Testis (tissue), 2 donors: ENCODE measurements at regions not wholly inside any gene's neighbourhood (a gene's known extent, or its start where the extent isn't known, plus 50 kb on each side); places are given as distances from the start of the nearest gene placed in this dataset.

Experiments
- DNase-seq: peaks from one replicate; pipeline ENCODE4 v3.0.0-alpha.2; 2019
- H3K27ac ChIP-seq, 2 donors: fragments of 200-600 bp; sonication (generic); one replicate each; pipeline ENCODE4 v1.5.1; 2019
- H3K27me3 ChIP-seq: fragments of 200-600 bp; sonication (generic); one replicate; pipeline ENCODE4 v1.5.1; 2019
- H3K36me3 ChIP-seq: fragments of 200-600 bp; sonication (generic); one replicate; pipeline ENCODE4 v1.5.1; 2017; ENCODE audit warnings: low read depth; ENCODE audit errors: missing control alignments
- H3K4me1 ChIP-seq: fragments of 200-600 bp; sonication (generic); one replicate; pipeline ENCODE4 v1.5.1; 2019
- H3K4me3 ChIP-seq, 2 donors: fragments of 200-600 bp; sonication (generic); one replicate each; pipeline ENCODE4 v1.5.1; 2017 to 2019
- H3K9me3 ChIP-seq: fragments of 200-600 bp; sonication (generic); one replicate; pipeline ENCODE4 v1.5.1; 2017
- POLR2A ChIP-seq: fragments of 450-650 bp; IDR thresholded peaks from one replicate; pipeline ENCODE4 v1.6.1; 2017; ENCODE audit warnings: antibody characterized with exemption, mild to moderate bottlenecking, moderate library complexity
- WGBS, 2 donors: methylation state at CpG; one replicate each; pipeline ENCODE4 v1.1.5; 2018; 5-methylcytosine and 5-hydroxymethylcytosine counted together
- intact Hi-C: fragments of 100-400 bp; cut with DNase I; formaldehyde crosslinking; loops from one replicate; pipeline ENCODE4 v1.15.1; 2023; ENCODE audit warnings: low total_unique reads
- TF ChIP-seq, protein P1 (sequence below), 3 experiments: fragments of 450-650 bp in 2 of 3; fragments of 200-600 bp in 1 of 3; sonication (generic) in 1 of 3; IDR thresholded peaks; one replicate each; pipeline ENCODE4 v1.5.1; 2016 to 2019; ENCODE audit warnings: antibody characterized with exemption in 3 of 3, mild to moderate bottlenecking in 2 of 3, moderate library complexity in 1 of 3

DNA sequence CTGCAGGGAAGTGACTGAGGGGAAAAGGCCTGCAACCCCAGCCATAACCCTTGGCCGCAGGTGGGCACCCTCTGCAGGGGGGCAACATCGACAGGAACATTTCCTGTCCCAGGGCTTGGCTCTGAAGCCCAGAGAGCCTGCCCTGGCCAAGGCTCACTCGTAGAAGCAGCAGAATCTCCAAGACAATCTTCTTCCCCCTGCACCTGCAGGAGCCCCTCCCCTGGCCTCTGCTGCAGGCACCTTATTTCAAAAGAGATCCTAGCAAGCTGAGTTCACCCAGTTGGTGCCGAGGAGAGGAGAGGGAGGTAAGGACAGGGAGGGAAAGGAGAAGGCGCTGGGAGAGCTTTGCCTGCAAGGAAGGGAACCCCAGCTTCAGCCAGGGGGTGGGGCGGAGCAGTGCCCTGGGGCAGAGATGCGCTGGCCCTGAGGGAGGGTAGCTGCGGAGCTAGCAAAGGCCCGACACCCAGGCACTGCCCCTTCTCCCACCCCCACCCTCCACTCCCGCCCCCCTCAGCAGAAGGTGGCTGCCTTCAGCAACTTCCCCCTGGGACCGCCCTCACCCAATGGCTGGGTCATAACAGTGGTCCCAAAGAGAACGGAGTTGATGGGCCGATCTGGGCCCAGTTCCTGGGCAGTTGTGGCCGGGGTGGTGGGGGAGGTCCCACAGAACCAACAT, 104.3 kb upstream of the TNRC6C start:
- H3K27ac ChIP-seq = no peak overlapping the region

DNA sequence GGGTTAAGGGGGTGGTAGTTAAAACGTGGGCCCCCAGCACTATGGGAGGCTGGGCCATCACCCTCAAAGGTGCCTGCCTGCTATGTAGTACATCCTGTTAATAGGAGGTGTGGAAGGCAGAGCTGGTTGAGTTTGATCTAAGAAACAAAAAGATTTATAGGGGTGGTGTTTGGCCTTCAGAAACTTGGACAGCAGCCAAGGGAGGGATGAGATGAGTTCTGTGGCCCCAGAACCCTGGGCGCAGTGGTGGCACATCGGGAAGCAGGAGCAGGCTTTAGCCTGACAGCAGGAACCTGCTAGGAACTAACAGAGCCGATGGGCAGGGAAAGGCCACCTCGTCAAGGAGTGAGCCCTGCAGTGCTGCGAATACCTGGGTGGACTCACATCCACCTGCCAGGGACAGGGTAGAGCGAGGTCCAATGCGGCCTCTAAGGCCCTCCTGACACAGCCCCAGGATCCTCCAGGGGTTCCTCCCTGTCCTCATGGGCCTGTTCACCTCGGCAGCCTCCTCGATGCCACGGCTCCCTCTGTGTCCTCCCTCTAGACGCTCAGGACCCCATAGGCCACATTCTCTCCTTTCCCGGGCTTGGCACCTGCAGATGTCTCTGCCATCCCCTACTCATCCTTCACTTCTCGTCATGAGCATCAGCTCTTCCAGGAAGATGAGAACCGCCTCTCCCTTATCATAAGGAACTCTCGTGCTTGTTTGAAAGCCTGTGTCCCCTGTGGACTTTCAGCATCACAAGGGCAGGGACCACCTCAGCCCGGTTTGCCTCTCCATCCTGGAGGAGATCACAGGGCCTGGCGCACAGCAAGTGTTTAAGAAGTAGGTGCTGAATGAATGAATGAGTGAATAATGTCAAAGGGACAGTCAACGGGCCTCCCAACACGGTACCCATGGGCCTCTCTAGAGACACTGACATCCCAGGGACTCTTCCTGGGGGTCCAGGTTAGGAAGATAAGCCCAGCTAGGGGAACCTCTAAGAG, 103.5 kb upstream of the TNRC6C start:
- TF ChIP-seq POLR2A = no peak
- Histone ChIP-seq H3K4me3 (no peak overlapping the region), H3K27ac (no peak overlapping the region), H3K4me1 (no peaks in the 10 kb centered on the region), H3K36me3 (no peaks in the 10 kb centered on the region), H3K9me3 (no peaks in the 10 kb centered on the region), H3K27me3 (no peaks in the 10 kb centered on the region)
- 89 to 94% methylated on average over 19 to 20 of the region's 20 CpGs for WGBS, 2 donors
- intact Hi-C loops = no loop called here
- no peak for DNase-seq

More for the DNA sequence above, 104.3 kb upstream of the TNRC6C start:
- Histone ChIP-seq H3K36me3 (no peaks in the 10 kb centered on the region), H3K4me1 (no peaks in the 10 kb centered on the region), H3K9me3 (no peaks in the 10 kb centered on the region), H3K27me3 (no peaks in the 10 kb centered on the region), H3K4me3 (no peak overlapping the region)
- 82 to 87% methylated on average over 10 to 12 of the region's 14 CpGs for WGBS, 2 donors
- no peak for DNase-seq
- TF ChIP-seq, protein P1, sequence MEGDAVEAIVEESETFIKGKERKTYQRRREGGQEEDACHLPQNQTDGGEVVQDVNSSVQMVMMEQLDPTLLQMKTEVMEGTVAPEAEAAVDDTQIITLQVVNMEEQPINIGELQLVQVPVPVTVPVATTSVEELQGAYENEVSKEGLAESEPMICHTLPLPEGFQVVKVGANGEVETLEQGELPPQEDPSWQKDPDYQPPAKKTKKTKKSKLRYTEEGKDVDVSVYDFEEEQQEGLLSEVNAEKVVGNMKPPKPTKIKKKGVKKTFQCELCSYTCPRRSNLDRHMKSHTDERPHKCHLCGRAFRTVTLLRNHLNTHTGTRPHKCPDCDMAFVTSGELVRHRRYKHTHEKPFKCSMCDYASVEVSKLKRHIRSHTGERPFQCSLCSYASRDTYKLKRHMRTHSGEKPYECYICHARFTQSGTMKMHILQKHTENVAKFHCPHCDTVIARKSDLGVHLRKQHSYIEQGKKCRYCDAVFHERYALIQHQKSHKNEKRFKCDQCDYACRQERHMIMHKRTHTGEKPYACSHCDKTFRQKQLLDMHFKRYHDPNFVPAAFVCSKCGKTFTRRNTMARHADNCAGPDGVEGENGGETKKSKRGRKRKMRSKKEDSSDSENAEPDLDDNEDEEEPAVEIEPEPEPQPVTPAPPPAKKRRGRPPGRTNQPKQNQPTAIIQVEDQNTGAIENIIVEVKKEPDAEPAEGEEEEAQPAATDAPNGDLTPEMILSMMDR (IDR thresholded peaks at IDR 0.05) = no peak
- TF ChIP-seq POLR2A = no peak
- intact Hi-C loops = no loop called here

DNA sequence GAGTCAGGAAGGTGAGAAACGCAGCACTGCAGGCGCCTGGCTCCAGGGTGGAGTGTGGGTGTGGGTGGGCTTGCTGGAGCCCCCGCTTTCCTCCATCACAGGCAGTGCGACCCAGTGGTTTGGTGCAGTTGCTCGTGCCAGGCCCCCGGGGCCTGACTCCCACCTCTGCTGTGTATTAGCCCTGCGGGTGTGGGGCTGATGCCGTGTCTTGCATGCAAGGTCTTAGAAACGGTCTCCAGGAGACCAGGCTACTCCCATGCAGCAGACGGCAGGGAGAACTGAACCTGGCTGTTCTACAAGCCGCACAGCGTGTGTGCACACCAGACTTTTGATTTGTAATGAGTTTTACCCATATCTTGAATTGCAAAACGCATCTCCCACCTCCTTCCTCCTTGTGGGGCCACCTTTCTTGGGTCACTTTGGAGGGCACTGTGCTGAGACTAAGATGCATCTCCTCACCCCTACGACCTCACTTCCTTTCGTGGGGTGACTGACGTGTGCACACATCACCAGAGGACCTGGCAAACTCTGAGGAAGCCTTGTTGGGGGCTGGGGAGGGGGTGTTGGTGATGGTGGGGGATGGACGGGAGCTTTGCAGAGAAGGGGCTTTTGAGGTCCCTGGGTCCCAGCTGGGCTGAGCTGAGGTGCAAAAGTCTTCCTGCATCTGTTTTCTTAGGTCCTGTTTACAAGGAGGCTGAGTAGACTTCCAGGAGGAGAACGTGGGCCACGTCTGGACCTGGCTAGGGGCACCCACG, 101.8 kb upstream of the TNRC6C start:
- Histone ChIP-seq H3K4me1 (no peaks in the 10 kb centered on the region), H3K36me3 (no peaks in the 10 kb centered on the region), H3K27me3 (no peaks in the 10 kb centered on the region), H3K27ac (no peak overlapping the region), H3K4me3 (no peak overlapping the region), H3K9me3 (no peaks in the 10 kb centered on the region)
- DNase-seq = no peak
- TF ChIP-seq, protein P1 (IDR thresholded peaks at IDR 0.05) = no peak
- no peak for TF ChIP-seq POLR2A
- WGBS, 2 donors = 82 to 90% methylated on average over 11 to 20 of the region's 20 CpGs
- intact Hi-C loops = no loop called here

DNA sequence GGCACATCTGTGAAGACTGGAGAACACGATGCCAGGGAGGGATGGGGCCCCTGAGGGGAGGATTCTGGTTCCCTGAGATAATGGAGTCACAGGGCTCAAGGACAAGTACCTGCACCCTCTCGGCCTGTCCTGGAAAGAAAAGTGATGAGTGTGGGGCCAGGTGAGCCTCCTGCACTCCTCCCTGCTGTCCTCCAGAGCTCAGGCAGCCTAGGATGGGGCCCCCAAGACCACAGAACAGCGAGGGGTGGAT, 101.3 kb upstream of the TNRC6C start:
- DNase-seq = no peak
- Histone ChIP-seq H3K27ac (no peak overlapping the region), H3K27me3 (no peaks in the 10 kb centered on the region), H3K36me3 (no peaks in the 10 kb centered on the region), H3K4me3 (no peak overlapping the region), H3K9me3 (no peaks in the 10 kb centered on the region), H3K4me1 (no peaks in the 10 kb centered on the region)
- intact Hi-C loops = no loop called here
- TF ChIP-seq, protein P1 (IDR thresholded peaks at IDR 0.05) = no peak
- TF ChIP-seq POLR2A = no peak
- WGBS, 2 donors = 89% methylated on average over 3 of the region's 3 CpGs; no CpG with 5 or more reads in 1 of the 2 donors

DNA sequence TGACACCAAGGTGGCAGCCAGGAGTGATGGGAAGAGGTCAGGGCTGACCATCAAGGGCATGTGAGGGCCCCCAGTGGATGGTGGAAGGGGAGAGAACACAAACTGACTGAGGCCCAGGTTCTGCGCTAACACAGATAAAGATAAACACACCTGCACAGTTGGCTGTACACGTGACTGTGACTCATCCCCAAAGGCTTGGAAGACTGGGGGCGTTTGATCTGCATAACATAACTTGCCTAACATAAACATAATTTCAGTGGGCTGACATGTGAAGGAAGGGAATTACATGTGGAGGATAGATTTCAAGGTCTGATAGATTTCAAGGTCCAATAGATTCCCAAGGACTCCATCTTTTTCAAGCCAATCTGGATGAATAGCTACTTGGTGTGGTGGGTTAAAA, 100.9 kb upstream of the TNRC6C start:
- no peaks in the 10 kb centered on the region for H3K27me3 ChIP-seq
- intact Hi-C loops = no loop called here
- no peak overlapping the region for H3K27ac ChIP-seq
- DNase-seq = no peak
- no peak for TF ChIP-seq POLR2A
- TF ChIP-seq, protein P1 (IDR thresholded peaks at IDR 0.05) = no peak
- WGBS, 2 donors = 87 to 88% methylated on average over 3 of the region's 3 CpGs
- no peaks in the 10 kb centered on the region for H3K36me3 ChIP-seq
- H3K9me3 ChIP-seq = no peaks in the 10 kb centered on the region
- H3K4me1 ChIP-seq = no peaks in the 10 kb centered on the region
- H3K4me3 ChIP-seq = no peak overlapping the region
